Heart left ventricle (tissue), 16 donors: ENCODE measurements at regions not wholly inside any gene's neighbourhood (a gene's known extent, or its start where the extent isn't known, plus 50 kb on each side); places are given as distances from the start of the nearest gene placed in this dataset.

Source experiments
- ATAC-seq, 4 donors: fragments of 200-7000 bp; cut with Tn5 transposase; one replicate each; pipeline ENCODE4 v1.9.1; 2020 to 2022; ENCODE audit warnings: moderate library complexity in 4 of 4, mild to moderate bottlenecking in 3 of 4, moderate number of reproducible peaks in 1 of 4
- DNase-seq, 5 donors: peaks; one replicate each; pipeline ENCODE4 v3.0.0-alpha.2; 2020
- H3K27ac ChIP-seq, 12 donors: fragments of 200-600 bp; sonication (generic) in 4 of 12; one replicate each; pipeline versions ENCODE4 v1.5.0 to v1.8.0; 2016 to 2022; ENCODE audit warnings: mild to moderate bottlenecking in 2 of 12
- H3K27me3 ChIP-seq, 9 donors: fragments of 200-600 bp; sonication (generic) in 2 of 9; one replicate each; pipeline versions ENCODE4 v1.5.1 to v1.8.0; 2016 to 2022; ENCODE audit warnings: mild to moderate bottlenecking in 3 of 9
- H3K36me3 ChIP-seq, 9 donors: fragments of 200-600 bp; sonication (generic) in 2 of 9; one replicate each; pipeline versions ENCODE4 v1.5.0 to v1.8.0; 2018 to 2022; ENCODE audit warnings: mild to moderate bottlenecking in 2 of 9
- H3K4me1 ChIP-seq, 12 donors: fragments of 200-600 bp; sonication (generic) in 4 of 12; one replicate each; pipeline versions ENCODE4 v1.5.0 to v1.8.0; 2016 to 2022; ENCODE audit warnings: mild to moderate bottlenecking in 3 of 12
- H3K4me3 ChIP-seq, 12 donors: fragments of 200-600 bp; sonication (generic) in 4 of 12; one replicate each; pipeline versions ENCODE4 v1.5.0 to v1.8.0; 2017 to 2022; ENCODE audit warnings: mild to moderate bottlenecking in 9 of 12, moderate library complexity in 4 of 12
- H3K9me3 ChIP-seq, 12 donors: fragments of 200-600 bp; sonication (generic) in 4 of 12; one replicate each; pipeline versions ENCODE4 v1.5.0 to v1.8.0; 2016 to 2022; ENCODE audit warnings: mild to moderate bottlenecking in 1 of 12
- POLR2A ChIP-seq, 2 donors: fragments of 450-650 bp; IDR thresholded peaks; one replicate each; pipeline ENCODE4 v1.6.1; 2017; ENCODE audit warnings: antibody characterized with exemption in 2 of 2, mild to moderate bottlenecking in 2 of 2, moderate library complexity in 2 of 2
- WGBS, 4 donors: extraction: QIAGEN DNeasy Blood & Tissue Kit in 2 of 4; methylation state at CpG; one replicate each; pipeline versions ENCODE4 v1.1.5 to v1.1.7; 2013 to 2018; 5-methylcytosine and 5-hydroxymethylcytosine counted together
- intact Hi-C, 10 donors: fragments of 100-400 bp; cut with DNase I; formaldehyde crosslinking; loops; one replicate each; pipeline versions ENCODE4 v1.11.1 to v1.14.2; 2022
- TF ChIP-seq, protein P1 (sequence below), 12 donors: fragments of 200-600 bp; sonication (generic) in 4 of 12; IDR thresholded peaks; one replicate each; pipeline versions ENCODE4 v1.5.0 to v1.8.0; 2018 to 2022; ENCODE audit warnings: antibody characterized with exemption in 12 of 12, mild to moderate bottlenecking in 5 of 12
- donor health status: ischemic (EF 13 %, LVEDD 7.1; RV severe dilation, severe dysfunction).
- donor health status: healthy with polysubstance abuse.
- donor health status: DM: no; HTN: yes; CAD: no.
- donor health status: DM: no; HTN: no; CAD: no.
- donor health status: ischemic (EF 25% LVEDD 6.9; RV normal size, moderate dysfunction).
- donor health status: ischemic (EF 25% LVEDD 5.7; RV mildly dilated, moderate dysfunction).
- donor health status: healthy.
- donor health status: DM: yes; HTN: yes; CAD: no.
- donor health status: ischemic (EF 35%, LVEDD 5.7; RV mildly dilated, moderate dysfunction).
- donor health status: nonischemic (EF 11% LVEDD 7.7; RV severe dilation, severe dysfunction).
- donor health status: DM: yes; HTN: yes; CAD: no.
- donor health status: PGD.
- donor health status: ischemic (EF 29% LVEDD 5.4; RV normal size, mild dysfunction).
- donor health status: nonischemic (EF 23%, LVEDD 6.1; RV moderate dilation, normal function).

DNA sequence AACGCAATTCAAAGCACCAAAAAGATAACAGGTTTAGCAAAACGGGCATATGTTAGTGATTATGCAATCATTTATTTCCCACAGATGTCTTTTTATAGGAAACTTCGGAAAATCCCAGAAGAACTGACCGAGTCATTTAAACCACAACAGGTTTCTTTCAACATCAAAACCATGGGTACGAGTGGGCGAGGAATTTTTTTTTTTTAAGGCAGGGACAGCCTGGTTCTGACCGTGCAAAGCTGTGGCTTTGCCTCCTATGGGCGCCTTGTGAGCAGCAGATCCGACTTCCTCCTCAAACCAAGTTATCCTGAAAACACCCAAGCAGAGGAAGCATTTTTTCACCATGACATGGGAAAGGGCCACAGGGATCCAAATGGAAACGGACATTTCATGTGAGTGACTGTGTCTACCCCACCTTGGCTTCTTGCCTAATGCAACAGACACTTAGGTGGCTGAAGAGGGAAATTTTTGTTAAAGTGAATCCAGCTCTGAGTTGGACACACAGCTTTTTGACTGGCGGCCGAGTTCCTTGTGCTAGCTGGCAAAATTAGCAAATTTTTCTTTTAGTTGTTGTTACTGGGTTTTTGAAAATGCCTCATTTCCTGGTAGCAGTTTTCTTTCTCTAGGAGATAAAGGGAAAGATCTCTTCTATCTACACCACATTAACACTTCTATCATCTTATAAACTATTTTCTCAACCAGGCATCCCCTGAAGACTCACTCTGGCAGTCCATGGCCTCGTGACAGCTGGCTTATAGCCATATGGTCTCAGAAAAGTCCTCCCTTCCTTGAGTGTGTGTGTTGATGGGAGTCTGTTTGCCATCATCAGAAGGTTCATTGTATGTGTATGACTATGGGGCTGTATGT lies 487.4 kb upstream of the ZEB2 start:
- H3K36me3 ChIP-seq: no peaks in the 10 kb centered on the region
- H3K4me3 ChIP-seq: peak overlapping the region in 1 of 12 donors; percentile 22
- TF ChIP-seq, protein P1, sequence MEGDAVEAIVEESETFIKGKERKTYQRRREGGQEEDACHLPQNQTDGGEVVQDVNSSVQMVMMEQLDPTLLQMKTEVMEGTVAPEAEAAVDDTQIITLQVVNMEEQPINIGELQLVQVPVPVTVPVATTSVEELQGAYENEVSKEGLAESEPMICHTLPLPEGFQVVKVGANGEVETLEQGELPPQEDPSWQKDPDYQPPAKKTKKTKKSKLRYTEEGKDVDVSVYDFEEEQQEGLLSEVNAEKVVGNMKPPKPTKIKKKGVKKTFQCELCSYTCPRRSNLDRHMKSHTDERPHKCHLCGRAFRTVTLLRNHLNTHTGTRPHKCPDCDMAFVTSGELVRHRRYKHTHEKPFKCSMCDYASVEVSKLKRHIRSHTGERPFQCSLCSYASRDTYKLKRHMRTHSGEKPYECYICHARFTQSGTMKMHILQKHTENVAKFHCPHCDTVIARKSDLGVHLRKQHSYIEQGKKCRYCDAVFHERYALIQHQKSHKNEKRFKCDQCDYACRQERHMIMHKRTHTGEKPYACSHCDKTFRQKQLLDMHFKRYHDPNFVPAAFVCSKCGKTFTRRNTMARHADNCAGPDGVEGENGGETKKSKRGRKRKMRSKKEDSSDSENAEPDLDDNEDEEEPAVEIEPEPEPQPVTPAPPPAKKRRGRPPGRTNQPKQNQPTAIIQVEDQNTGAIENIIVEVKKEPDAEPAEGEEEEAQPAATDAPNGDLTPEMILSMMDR (IDR thresholded peaks at IDR 0.05): peak in 1 of 12 donors; percentile 12
- no peak for TF ChIP-seq POLR2A (IDR thresholded peaks at IDR 0.05)
- H3K4me1 ChIP-seq: peaks cover 0 to 14% (median 3%) of the 10 kb centered on the region in 12 donors
- DNase-seq (peak; percentile 42 to 65 (median 54)), ATAC-seq (peak; percentile 58 to 93 (median 88))
- H3K9me3 ChIP-seq: no peaks in the 10 kb centered on the region
- peak overlapping the region; percentile 46 to 66 (median 56) for H3K27ac ChIP-seq
- intact Hi-C loops: no loop called here
- WGBS, 4 donors: 50 to 61% (median 54%) methylated on average over 13 of the region's 13 CpGs
- no peaks in the 10 kb centered on the region for H3K27me3 ChIP-seq

DNA sequence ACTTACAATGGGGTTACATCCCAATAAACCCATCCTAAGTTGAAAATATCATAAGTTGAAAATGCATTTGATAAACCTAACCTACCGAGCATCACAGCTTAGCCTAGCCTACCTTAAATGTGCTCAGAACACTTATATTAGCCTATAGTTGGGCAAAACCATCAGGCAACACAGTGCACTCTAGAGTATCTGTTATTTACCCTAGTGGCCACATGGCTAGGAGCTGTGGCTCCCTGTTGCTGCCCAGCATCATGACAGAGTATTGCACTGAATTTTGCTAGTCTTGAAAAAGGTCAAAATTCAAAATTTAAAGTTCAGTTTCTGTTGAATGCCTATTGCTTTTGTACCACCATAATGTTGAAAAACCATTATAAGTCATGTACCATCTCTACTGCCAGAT lies 482.7 kb upstream of the ZEB2 start:
- peaks cover 0 to 29% (median under 1%) of the 10 kb centered on the region in 12 donors for H3K4me1 ChIP-seq
- TF ChIP-seq POLR2A (IDR thresholded peaks at IDR 0.05): no peak
- TF ChIP-seq, protein P1 (IDR thresholded peaks at IDR 0.05): no peak
- DNase-seq: no peak
- no peak for ATAC-seq
- H3K27me3 ChIP-seq: no peaks in the 10 kb centered on the region
- no peaks in the 10 kb centered on the region for H3K36me3 ChIP-seq
- 86 to 95% (median 91%) methylated on average over 1 of the region's 1 CpG for WGBS, 4 donors
- H3K27ac ChIP-seq: no peak overlapping the region
- intact Hi-C loops: no loop called here
- H3K9me3 ChIP-seq: no peaks in the 10 kb centered on the region
- H3K4me3 ChIP-seq: no peak overlapping the region

DNA sequence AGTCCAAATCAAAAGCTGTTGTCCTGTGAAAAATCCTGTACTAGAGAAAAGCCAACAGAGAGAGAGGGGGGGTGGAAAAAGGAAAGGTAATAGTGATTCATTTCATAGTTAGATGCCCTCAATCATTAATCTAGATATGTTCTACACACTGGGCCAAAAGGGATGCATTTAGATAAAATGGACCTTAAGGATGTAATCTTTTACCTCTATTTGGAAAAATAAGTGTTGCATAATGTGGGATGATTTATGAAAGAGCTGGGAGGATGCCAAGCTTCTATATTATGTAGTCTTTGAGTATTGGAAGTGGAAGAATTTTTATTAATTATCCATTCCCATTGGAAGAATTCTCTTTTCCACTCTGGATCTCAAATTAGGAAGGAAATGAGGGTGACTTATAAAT lies 480.5 kb upstream of the ZEB2 start:
- Histone ChIP-seq H3K9me3 (no peaks in the 10 kb centered on the region), H3K27me3 (no peaks in the 10 kb centered on the region), H3K36me3 (no peaks in the 10 kb centered on the region), H3K27ac (peak overlapping the region in 11 of 12 donors; percentile 5 to 71 (median 49)), H3K4me1 (peaks cover 0 to 27% (median 0%) of the 10 kb centered on the region in 12 donors), H3K4me3 (no peak overlapping the region)
- intact Hi-C loops: loop anchor here in 1 of 10 donors (2.0 kb wide), 1 partner anchor 62 kb away; no protein-coding TSS in a partner anchor
- no peak for DNase-seq
- no peak for TF ChIP-seq POLR2A (IDR thresholded peaks at IDR 0.05)
- TF ChIP-seq, protein P1 (IDR thresholded peaks at IDR 0.05): no peak
- ATAC-seq: no peak

DNA sequence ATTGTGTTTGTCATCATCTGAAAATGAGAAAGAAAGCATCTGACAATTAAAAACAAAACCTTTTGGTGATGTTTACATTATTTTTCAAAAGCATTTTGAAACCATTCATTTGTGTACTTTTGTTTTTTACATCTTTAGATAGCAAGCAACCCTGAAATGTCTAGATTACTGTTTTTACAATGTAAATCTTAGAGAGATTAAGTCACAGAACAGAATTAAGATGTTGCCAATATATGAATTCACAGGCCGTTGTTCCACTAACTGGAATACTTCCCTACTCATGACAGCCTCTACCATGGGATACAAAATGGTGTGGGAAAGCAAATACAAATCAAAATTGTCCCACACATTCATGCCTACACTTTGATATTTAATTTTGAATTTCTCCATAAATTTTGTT lies 480.0 kb upstream of the ZEB2 start:
- Histone ChIP-seq H3K27me3 (no peaks in the 10 kb centered on the region), H3K9me3 (no peaks in the 10 kb centered on the region), H3K36me3 (no peaks in the 10 kb centered on the region), H3K4me3 (no peak overlapping the region), H3K4me1 (peaks cover 0 to 27% (median 0%) of the 10 kb centered on the region in 12 donors), H3K27ac (peak overlapping the region; percentile 5 to 71 (median 48))
- no peak for TF ChIP-seq POLR2A (IDR thresholded peaks at IDR 0.05)
- TF ChIP-seq, protein P1 (IDR thresholded peaks at IDR 0.05): no peak
- intact Hi-C loops: loop anchor here in 3 of 10 donors (2.0 to 5.0 kb wide), 3 partner anchors 61 to 478 kb away; partner anchors contain the start of gene ZEB2 (in 1 of the 3)
- no peak for ATAC-seq
- no peak for DNase-seq
- WGBS, 4 donors: 48 to 60% (median 58%) methylated on average over 1 of the region's 1 CpG
